Retinal pigment epithelial cell (primary cell): ENCODE measurements at regions not wholly inside any gene's neighbourhood (a gene's known extent, or its start where the extent isn't known, plus 50 kb on each side); places are given as distances from the start of the nearest gene placed in this dataset.
A peak's percentile ranks its signal among the peaks of the same experiment; 100 is the strongest.

Experiments
- DNase-seq: peaks from one replicate; pipeline ENCODE4 v3.0.0-alpha.2; 2010; ENCODE audit warnings: low read depth
- H3K4me3 ChIP-seq: 2 replicates; pipeline ENCODE4 v1.5.1; 2011; ENCODE audit warnings: mild to moderate bottlenecking, low read length, control low read depth, moderate library complexity
- TF ChIP-seq, protein P1 (sequence below): conservative IDR thresholded peaks from 2 replicates; pipeline ENCODE4 v1.5.1; 2011; ENCODE audit warnings: low read depth, low read length, control low read depth, inconsistent platforms

GRCh38 chr11:71144736-71145135 is 107.6 kb downstream of the SHANK2 start:
- TF ChIP-seq, protein P1, sequence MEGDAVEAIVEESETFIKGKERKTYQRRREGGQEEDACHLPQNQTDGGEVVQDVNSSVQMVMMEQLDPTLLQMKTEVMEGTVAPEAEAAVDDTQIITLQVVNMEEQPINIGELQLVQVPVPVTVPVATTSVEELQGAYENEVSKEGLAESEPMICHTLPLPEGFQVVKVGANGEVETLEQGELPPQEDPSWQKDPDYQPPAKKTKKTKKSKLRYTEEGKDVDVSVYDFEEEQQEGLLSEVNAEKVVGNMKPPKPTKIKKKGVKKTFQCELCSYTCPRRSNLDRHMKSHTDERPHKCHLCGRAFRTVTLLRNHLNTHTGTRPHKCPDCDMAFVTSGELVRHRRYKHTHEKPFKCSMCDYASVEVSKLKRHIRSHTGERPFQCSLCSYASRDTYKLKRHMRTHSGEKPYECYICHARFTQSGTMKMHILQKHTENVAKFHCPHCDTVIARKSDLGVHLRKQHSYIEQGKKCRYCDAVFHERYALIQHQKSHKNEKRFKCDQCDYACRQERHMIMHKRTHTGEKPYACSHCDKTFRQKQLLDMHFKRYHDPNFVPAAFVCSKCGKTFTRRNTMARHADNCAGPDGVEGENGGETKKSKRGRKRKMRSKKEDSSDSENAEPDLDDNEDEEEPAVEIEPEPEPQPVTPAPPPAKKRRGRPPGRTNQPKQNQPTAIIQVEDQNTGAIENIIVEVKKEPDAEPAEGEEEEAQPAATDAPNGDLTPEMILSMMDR: no peak
- no peak overlapping the region for H3K4me3 ChIP-seq
- DNase-seq: no peak

DNA sequence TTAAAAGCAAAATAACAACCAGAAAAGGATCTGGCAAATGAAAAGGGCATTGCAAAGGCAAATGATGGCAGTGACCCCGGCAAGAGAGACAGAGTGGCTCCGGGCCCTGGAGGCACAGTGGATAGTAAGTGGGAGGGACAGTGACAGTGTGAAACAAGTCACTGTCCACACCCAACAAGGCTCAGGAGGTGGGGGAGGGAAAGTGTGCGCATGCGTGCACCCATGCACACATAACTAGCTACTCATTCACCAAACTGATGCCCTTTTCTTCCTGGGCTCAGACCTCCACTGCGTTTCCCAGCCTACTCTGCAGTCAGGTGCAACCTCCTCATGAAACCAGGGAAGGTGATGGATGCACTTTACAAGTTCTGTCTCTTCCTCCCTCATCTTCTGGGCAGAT is 108.4 kb downstream of the SHANK2 start:
- no peak for DNase-seq
- TF ChIP-seq, protein P1: no peak
- no peak overlapping the region for H3K4me3 ChIP-seq

DNA sequence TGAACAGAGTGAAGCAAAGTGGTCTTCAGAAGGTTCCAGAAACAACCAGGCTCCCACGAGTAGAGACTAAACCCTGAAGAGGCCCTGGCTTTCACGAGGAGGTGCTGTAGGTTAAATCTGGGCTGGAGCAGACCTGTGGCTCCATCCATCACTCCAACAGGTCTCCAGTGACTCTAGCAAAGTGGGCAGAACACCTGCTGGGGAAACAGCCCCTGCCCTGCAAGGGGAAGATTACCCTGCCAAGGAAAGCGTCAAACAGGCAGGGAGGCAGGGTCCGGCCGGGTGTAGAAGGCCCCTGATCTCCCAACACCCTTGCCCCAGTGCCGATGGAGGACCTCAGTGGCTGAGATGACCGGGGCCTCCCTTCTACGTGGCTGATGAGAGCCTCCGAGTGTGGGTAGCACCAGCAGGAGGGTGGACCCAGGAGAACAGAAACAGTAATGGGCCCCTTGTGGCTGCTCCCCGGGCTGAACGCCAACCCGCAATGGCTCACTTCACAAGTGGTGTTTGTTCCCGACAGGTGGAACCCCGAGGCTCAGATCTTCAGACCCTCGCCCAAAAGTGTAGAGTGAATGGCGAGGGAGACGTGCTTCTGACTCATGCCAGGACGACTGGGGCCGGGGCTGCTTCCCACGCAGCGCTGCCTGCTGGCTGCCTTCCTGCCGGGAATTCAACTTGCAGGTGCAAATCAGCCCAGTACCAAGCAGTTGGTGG is 112.0 kb downstream of the SHANK2 start:
- TF ChIP-seq, protein P1: peak; percentile 9
- no peak overlapping the region for H3K4me3 ChIP-seq
- DNase-seq: no peak

- TF ChIP-seq, protein P1: no peak
- peak; percentile 53 for DNase-seq
- H3K4me3 ChIP-seq: no peak overlapping the region
Measured at GRCh38 chr11:71139516-71140205, 112.7 kb downstream of the SHANK2 start.

GRCh38 chr11:71138737-71139425 is 113.5 kb downstream of the SHANK2 start:
- TF ChIP-seq, protein P1: no peak

GRCh38 chr11:71137376-71137775 is 115.0 kb downstream of the SHANK2 start:
- no peak for DNase-seq
- H3K4me3 ChIP-seq: no peak overlapping the region
- TF ChIP-seq, protein P1: no peak

More at GRCh38 chr11:71138737-71139425, 113.5 kb downstream of the SHANK2 start:
- peak; percentile 34 for DNase-seq
- H3K4me3 ChIP-seq: no peak overlapping the region
